Myocyte (in vitro differentiated cells): ENCODE measurements at regions not wholly inside any gene's neighbourhood (a gene's known extent, or its start where the extent isn't known, plus 50 kb on each side); places are given as distances from the start of the nearest gene placed in this dataset.
"Not testable (repeated sequence)": the region's sequence is repeated elsewhere in the genome, so short reads cannot be mapped to it uniquely, and the experiment has no call there.

ENCODE experiments used
- DNase-seq: peaks from one replicate; pipeline ENCODE4 v3.0.0-alpha.2; 2012; ENCODE audit warnings: low read depth

DNA sequence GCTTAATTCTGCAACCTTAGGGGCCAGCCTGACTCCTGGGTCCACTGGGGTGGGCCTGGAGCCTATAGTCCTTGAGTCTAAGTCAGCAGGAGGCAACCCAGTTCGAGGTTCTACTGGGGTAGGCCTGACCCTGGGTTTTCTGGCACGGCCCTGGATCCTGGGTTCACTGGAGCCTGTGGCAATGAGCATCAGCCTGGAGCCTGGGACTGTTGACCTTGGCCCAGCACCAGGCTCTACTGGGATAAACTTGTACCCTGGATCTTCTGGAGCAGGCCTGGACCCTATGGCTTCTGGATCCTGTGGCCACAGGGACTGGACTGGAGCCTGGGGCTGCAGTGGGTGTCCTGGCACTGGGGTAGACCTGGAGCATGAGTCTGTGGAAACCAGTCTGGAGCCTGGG lies 874.3 kb upstream of the INTU start:
- DNase-seq: no peak

DNA sequence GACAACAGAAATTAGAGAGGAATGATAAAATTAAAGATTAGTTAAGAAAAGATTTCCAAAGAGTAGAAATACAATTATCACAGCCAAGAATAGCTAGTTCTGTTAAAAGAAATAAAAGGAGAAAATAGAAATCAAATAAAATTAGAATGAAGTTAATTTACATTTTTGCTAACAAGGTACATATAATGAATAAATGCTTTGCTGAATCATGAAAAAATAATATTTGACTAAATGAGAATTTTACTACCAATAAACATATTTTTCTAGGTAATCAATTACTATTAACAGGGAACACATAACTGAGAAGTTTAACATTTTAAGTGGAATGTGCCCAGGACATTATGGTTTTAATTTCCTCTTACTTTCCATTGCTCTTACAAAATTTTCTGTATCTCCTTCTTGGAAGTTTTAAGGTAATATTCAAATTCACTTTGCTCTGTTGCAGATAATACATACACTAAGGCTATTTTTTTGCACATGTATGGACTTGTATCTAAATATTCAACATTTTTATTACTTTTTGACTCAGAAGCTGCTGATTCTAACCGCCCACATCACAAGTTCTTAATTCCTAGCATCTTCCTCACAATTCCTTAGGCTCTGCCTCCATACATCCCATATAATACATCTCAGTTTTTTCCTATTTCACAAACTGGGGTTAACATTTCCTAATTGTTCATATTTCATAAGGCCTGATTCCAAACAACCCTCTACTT lies 870.7 kb upstream of the INTU start:
- no peak for DNase-seq

DNA sequence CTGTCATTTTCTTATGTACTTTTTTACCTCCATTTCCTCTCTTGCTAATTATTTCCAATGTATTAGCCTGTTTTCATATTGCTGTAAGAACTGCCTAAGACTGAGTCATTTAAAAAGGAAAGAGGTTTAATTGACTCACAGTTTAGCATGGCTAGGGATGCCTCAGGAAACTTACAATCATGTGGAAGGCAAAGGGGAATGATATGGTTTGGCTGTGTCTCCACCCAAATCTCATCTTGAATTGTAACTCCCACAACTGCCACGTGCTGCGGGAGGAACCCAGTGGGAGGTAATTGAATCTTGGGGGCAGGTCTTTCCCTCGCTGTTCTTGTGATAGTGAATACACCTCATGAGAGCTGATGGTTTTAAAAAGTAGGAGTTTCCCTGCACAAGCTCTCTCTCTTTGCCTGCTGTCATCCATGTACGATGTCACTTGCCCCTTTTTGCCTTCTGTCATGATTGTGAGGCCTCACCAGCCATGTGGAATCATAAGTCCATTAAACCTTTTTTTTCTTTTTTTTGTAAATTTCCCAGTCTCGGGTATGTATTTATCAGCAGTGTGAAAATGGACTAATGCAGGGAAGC lies 870.0 kb upstream of the INTU start:
- no peak for DNase-seq

DNA sequence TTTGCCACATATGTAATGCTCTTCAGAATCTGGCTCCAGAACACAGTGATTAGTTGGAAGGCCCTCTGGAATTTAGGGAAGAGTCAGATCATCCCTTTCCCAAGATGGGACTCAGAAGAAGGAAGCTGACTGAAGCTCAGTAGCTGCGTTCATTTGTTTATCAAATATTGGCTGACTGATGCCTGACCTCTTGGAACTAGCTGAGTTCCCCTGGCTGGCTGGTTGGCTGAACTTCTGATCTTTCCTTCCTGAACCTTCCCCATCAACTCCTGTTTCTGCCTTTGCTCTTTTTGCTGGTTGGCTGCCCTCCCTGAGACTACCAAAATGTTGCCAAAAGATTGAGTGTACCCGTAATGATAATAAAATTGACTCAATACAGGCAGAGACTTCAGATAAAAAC lies 866.5 kb upstream of the INTU start:
- DNase-seq: no peak

DNA sequence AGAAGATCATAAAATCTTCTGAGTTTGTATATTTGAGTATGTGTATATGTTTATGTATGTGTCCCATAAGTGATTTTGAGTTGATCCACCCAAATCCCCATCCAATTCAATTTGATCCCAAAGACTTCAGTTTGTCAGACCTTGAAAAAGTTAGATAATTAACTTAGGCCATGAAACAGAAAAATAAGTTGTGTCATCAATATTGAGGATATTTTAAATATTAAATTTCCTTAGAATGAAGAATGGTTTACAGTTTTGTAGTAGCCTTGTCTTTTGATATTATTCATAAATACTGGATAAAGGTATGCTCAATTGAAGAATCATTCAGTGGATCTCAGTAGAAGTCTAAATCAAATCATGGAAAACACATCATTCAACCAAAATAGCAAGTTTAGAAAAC lies 864.4 kb upstream of the INTU start:
- no peak for DNase-seq

DNA sequence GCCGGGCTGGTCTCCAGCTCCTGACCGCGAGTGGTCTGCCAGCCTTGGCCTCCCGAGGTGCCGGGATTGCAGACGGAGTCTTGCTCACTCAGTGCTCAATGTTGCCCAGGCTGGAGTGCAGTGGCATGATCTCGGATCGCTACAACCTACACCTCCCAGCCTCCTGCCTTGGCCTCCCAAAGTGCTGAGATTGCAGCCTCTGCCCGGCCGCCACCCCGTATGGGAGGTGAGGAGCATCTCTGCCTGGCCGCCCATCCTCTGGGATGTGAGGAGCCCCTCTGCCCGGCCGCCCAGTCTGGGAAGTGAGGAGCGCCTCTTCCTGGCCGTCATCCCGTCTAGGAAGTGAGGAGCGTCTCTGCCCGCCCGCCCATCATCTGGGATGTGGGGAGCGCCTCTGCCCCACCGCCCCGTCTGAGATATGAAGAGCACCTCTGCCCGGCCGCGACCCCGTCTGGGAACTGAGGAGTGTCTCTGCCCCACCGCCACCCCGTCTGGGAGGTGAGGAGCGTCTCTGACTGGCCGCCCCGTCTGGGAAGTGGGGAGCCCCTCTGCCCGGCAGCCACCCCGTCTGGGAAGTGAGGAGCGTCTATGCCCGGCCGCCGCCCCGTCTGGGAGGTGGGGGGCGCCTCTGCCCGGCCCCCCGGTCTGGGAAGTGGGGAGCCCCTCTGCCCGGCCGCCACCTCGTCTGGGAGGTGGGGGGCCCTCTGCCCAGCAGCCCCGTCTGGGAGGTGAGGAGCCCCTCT lies 861.8 kb upstream of the INTU start:
- not testable (repeated sequence) for DNase-seq

DNA sequence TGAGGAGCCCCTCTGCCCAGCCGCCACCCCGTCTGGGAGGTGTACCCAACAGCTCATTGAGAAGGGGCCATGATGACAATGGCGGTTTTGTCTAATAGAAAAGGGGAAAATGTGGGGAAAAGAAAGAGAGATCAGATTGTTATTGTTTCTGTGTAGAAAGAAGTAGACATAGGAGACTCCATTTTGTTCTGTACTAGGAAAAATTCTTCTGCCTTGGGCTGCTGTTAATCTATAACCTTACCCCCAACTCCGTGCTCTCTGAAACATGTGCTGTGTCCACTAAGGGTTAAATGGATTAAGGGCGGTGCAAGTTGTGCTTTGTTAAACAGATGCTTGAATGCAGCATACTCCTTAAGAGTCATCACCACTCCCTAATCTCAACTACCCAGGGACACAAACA lies 861.1 kb upstream of the INTU start:
- DNase-seq: not testable (repeated sequence)

DNA sequence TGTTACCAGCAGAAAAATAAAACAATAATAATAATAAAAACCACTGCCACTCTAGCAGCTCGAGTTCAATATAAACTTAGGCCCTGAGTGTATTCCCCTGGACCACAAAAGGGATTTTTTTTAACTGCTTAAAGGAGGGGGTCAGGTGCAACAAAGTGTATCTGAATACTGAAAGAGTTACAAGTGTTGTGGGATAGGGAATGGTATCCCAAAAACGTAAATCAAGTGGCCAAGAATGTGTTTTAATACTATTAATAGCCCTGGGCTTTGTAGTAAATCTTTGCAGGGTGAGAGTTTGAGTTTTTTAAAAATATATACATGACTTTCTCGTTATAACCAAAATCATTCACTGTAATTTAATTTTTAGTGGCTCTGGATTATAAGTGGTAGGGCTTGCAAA lies 860.1 kb upstream of the INTU start:
- peak; percentile 83 for DNase-seq

DNA sequence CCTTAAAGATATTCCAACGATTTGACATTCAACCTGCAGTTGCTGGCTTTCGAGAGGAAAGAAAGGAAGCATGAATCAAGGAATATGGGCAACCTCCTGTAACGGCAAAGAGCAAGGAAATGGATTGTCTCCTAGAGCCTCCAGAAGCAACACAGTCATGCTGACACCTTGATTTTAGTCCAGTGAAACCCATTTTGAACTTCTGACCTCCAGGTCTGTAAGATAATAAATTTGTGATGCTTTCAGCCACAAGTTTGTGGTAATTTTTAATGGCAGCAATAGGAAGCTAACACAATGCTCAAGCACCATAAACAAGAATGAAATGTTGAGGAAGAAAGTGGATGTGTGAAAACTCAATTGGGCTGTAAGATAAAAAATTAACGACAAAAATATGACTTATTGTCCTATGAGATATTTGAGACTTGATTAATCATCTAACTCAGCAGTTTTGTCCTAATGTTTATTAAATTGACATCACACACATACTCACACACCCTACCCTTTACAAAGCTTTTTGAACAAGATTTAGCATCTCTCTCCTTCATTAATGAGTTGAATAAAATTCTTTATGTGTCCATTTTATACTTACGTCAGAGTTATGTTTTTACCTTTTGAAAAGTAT lies 857.2 kb upstream of the INTU start:
- DNase-seq: no peak

DNA sequence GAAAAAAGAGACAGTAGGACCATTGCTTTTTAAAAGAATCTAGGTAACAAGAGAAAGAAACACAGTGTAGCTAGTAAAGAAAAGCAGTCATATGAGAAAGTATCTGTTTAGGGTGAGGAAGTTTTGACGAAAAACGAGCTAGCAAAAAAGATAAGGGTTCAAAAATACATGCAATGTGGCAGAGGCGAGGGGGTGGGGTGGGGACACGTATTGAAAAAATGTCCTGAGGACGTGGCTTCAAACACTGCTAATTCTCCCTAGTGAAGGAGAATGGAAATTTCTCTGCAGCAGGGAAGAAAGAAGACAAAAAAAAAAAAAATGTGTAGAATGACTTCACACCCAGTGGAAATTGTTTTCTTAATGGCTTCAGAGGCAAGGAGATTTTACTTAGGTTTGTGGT lies 856.4 kb upstream of the INTU start:
- DNase-seq: no peak

DNA sequence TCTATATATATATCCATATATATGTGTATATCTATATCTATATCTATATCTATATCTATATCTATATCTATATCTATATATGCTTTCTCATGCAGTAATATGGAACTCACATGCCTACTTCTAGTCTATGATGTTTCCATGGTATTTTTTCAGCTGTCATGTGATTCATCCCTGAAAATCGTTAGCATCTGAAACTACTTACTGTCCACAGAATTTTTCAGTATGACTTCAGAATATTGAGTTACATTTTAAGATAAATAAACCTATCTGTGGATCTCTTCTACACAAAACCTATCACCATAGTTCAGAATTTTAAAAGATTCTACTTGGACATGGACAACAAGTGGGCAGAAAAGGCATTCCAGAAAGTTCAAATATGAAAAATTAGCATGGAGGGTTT lies 855.1 kb upstream of the INTU start:
- DNase-seq: peak; percentile 75

DNA sequence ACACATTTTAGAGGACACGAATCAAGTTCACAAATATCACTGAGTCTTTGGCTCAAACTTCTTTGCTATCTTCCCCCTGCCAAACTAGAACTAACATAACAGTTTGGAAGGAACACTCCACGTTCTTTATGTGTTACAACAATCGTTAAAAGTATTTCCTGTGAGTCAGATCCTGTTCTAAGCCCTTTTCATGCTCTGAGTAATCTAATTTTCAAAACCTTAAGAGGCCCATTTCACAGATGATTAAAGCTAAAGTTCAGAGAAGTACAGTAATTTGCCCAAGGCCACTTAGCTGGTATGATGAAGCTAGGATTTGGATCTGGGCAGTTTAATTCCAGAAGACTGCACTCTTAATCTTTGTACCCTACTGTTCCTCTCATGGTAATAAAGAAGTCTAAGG lies 854.4 kb upstream of the INTU start:
- DNase-seq: peak; percentile 47

DNA sequence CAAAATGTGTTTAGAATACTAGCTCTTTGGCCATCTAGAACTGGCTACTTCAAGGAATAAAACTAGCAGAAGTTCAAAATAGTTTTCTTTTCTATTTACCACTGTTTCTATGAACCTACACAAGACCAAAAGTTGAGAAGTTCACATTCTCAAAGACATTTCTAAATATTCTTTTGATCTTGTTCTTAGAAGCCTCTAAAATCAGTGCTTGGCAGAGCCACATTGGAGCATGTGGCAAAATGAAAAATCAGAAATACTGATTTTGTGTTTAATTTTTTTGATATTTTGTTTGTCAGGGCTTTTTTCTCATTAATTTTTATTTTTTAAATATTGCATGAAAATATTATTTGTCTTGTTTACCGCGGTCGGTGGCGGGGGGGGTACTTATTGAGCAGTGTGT lies 853.8 kb upstream of the INTU start:
- DNase-seq: no peak

DNA sequence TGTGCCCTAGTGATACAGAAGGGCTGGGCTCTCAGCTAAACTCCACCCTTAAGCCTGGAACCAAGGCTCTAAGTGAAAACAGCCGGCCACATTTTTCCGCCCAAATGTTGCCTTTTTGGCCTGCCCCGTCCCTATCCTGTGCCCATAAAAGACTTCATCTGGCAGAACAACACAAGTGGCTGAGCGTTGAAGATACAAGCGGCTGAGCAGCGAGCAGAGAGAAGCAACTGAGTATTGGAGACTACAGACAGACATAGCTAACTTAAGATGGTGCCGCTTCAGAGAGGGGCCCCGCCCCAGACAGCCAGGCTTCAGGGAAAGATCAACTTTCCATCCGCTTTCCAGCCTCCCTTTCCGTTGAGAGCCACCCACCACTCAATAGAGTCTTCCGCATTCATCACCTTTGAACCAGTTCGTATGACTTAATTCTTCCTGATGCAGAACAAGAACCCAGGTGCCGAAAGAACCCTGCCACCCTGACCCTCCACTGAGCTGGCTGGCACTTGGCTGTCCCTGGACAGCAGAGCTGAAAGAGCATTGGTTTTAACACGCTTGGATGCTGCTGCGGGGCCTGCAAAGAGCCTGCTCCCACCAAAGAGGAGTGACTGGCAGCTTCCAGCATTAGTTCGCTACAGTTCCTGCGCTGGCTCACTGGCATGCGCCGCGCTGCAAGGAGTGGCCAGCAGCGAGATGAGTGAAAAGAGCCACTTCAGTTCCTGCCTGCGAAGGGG lies 853.2 kb upstream of the INTU start:
- peak; percentile 68 for DNase-seq

DNA sequence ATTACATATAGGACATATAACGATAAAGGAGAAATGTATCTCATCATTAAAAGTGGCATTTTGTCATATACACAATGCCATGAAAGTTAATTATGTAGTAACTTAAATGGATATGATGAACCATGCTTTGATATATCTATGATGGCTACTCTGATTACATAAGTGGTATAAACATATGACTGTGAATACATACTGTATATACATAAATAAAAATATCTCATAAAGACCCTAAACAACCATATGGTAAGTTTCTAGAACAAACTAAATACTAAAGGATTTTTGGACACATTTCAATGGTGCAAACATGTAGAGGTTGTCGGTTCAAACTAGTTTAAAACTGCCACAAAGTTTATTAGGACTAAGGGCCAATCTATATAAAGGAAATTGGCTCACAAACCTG lies 849.6 kb upstream of the INTU start:
- no peak for DNase-seq

DNA sequence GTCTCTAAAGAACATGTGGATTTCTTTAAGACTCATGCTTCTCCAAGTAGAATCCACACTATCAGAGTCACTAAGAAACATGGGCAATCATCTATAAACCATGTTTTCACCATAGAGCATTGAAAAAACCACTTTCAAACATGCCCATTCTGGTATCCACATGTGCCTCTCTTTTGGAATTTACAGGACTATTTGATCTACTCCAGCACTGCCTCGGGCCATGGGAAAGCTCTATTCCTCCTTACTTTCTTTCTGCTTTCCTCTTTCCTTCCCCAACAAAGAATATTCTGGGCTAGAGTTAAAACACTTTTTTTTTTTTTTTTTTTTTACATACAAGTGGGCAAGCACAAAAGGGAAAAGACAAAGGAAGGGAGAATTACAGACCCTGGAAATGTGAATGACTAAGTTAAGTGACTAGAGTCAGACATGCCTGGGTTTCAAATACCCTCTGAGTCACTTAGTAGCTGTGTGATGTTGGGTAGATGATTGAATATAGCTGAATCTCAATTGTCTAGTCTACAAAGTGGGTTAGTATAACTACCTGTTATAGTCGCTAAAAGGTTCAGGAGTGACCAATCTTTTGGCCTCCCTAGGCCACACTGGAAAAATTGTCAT lies 847.7 kb upstream of the INTU start:
- DNase-seq: no peak

DNA sequence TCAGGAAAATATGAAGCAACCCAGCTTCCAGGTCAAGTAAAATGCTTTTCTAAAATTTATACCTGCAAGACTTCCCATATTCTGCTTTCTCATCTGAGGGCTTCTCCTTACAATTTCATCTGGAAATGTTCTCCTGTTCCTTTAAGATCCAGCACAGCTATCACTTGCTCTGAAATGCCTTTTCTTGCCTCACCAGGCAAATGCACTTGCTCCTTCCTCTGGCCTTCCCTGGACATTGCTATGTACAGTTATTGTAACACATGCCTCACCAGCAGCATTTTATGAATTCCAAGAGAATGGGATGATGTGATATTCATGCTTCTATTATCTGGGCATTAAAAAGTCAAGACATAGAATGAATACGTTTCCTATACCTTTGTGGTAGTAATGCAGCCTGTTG lies 842.1 kb upstream of the INTU start:
- no peak for DNase-seq

DNA sequence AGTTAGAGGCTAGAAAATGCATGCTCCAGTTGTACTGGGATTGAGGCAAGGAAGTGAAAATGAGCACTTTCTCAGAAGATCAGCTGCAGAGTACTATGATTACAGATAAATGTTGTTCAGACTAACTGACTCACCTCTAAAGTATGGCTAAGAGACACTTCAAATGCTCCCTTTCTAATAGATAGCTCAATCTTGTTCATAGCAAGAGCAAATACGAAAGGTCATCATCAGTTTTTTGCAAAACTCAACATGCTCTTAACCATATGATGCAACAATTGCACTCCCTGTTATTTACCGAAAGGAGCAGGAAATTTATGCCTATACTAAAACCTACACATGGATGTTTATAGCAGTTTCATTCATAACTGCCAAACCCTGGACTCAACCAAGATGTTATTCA lies 838.4 kb upstream of the INTU start:
- DNase-seq: no peak

DNA sequence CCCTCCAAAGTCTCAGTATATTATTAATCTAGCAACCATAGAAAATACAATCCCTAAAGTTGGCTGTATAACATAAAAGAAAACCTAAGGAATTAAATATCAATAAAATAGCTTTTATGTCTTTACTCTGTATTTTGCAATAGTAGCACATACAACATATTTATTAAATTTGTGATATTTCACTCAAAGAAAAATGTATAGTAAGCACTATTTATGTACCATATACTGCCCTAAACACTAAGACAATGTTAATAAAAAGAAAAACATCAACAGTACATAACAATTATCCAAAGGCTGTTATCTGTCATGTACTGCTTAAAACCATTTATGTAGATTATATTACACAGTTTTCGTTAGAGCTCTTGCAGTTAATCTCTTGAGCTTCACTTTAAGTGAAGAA lies 834.5 kb upstream of the INTU start:
- DNase-seq: no peak

DNA sequence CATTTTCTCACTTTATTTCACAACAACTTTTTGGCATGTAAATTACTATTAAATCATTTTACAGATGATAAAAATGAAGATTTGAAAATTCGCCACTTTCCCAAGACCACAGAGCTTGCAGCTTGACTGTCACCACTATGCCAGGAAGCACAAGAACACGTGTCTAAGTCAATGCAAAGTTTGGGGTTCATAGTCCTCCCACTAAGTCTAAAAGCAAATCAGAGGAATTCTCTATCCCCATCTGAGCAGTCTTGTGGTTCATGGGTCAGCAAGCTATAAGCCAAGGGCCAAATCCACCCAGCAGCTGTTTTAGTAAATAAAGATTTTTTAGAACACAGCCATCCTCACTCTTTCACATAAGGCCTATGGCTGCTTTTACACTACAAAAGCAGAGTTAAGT lies 833.3 kb upstream of the INTU start:
- peak; percentile 61 for DNase-seq

DNA sequence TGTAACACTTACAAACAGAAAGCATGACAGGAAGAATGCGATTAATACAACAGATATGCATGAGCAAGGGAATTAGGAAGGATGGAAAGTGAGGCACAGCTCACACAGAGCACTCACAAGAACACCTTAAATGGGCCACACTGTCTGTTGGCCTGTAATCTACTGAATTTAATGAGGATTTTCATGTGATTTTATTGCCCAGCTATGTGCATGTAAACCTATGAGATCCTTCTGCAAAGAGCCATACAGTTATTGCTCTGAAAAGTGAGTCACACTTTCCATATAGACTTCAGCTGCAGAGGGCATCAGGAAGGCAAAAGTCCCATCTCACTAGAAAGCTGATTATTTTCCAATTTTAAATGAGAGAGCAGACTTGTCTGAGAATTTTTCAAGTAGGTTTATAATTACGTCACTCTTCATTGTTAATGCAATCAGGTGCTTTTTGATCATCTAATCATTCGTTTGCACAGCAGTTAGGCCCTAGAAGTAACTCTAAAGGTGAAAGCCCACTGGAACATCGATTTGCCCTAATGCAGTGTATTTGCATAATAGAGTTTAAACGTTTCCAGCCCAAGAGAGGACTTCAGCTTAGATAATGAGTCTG lies 832.7 kb upstream of the INTU start:
- DNase-seq: no peak
